GM23338 (cell line): ENCODE measurements at regions not wholly inside any gene's neighbourhood (a gene's known extent, or its start where the extent isn't known, plus 50 kb on each side); places are given as distances from the start of the nearest gene placed in this dataset.

Experiments used
- ATAC-seq: fragments of 200-7000 bp; cut with Tn5 transposase; 3 replicates; pipeline ENCODE4 v1.9.1; 2020
- DNase-seq: peaks from one replicate; pipeline ENCODE4 v3.0.0-alpha.2; 2015; ENCODE audit warnings: low spot score
- H2AFZ ChIP-seq: fragments of 200-600 bp; sonication (generic); 2 replicates; pipeline ENCODE4 v1.8.0; 2016; ENCODE audit warnings: antibody characterized with exemption, mild to moderate bottlenecking, moderate library complexity
- H3F3A ChIP-seq: fragments of 200-600 bp; sonication (generic); replicated peaks from 2 replicates; pipeline ENCODE4 v1.8.0; 2017; ENCODE audit warnings: antibody characterized with exemption, mixed run types, low read depth
- H3K27ac ChIP-seq: fragments of 200-600 bp; sonication (generic); 2 replicates; pipeline ENCODE4 v1.6.1; 2016; ENCODE audit warnings: low read depth
- H3K27me3 ChIP-seq: fragments of 200-600 bp; sonication (generic); 2 replicates; pipeline ENCODE4 v1.8.0; 2016; ENCODE audit warnings: mild to moderate bottlenecking, mixed run types, moderate library complexity; ENCODE audit not compliant: insufficient read depth
- H3K36me3 ChIP-seq: fragments of 200-600 bp; sonication (generic); 2 replicates; pipeline ENCODE4 v1.8.0; 2016; ENCODE audit warnings: mild to moderate bottlenecking; ENCODE audit not compliant: insufficient read depth
- H3K4me1 ChIP-seq: fragments of 200-600 bp; sonication (generic); 2 replicates; pipeline ENCODE4 v1.8.0; 2016; ENCODE audit warnings: mild to moderate bottlenecking, moderate library complexity; ENCODE audit not compliant: insufficient read depth
- H3K4me2 ChIP-seq: fragments of 200-600 bp; sonication (generic); 2 replicates; pipeline ENCODE4 v1.7.1; 2017; ENCODE audit warnings: mixed run types
- H3K4me3 ChIP-seq: fragments of 200-600 bp; sonication (generic); 2 replicates; pipeline ENCODE4 v1.6.1; 2016; ENCODE audit warnings: mixed run types
- H3K79me2 ChIP-seq: fragments of 200-600 bp; sonication (generic); replicated peaks from 2 replicates; pipeline ENCODE4 v1.8.0; 2017; ENCODE audit warnings: mild to moderate bottlenecking; ENCODE audit not compliant: insufficient read depth
- H3K9me2 ChIP-seq: fragments of 200-600 bp; sonication (generic); 2 replicates; pipeline ENCODE4 v1.8.0; 2017; ENCODE audit not compliant: insufficient read depth
- H4K20me1 ChIP-seq: fragments of 200-600 bp; sonication (generic); replicated peaks from 2 replicates; pipeline ENCODE4 v1.8.0; 2017; ENCODE audit warnings: mild to moderate bottlenecking; ENCODE audit not compliant: insufficient read depth
- H3K27ac Mint-ChIP-seq: 2 replicates; pipeline ENCODE4 v1.8.0; 2020; ENCODE audit warnings: inconsistent platforms, mild to moderate bottlenecking, moderate library complexity, mixed read lengths
- H3K27me3 Mint-ChIP-seq: 3 replicates; pipeline ENCODE4 v1.8.0; 2022; ENCODE audit warnings: low read depth, mild to moderate bottlenecking, moderate library complexity, mixed read lengths, inconsistent platforms; ENCODE audit not compliant: insufficient read depth, poor library complexity
- H3K36me3 Mint-ChIP-seq: 3 replicates; pipeline ENCODE4 v1.8.0; 2021; ENCODE audit warnings: low read depth, mild to moderate bottlenecking, inconsistent platforms, moderate library complexity, mixed read lengths
- H3K4me1 Mint-ChIP-seq: 3 replicates; pipeline ENCODE4 v1.8.0; 2020; ENCODE audit warnings: mild to moderate bottlenecking, inconsistent platforms, mixed read lengths
- H3K4me3 Mint-ChIP-seq: 3 replicates; pipeline ENCODE4 v1.8.0; 2021; ENCODE audit warnings: moderate library complexity, mild to moderate bottlenecking, inconsistent platforms, mixed read lengths
- H3K9me3 Mint-ChIP-seq: 3 replicates; pipeline ENCODE4 v1.8.0; 2020; ENCODE audit warnings: moderate library complexity, mild to moderate bottlenecking, inconsistent platforms, mixed read lengths
- NANOG ChIP-seq: IDR thresholded peaks from 2 replicates; pipeline ENCODE4 v1.6.1; 2016; ENCODE audit warnings: antibody characterized with exemption, borderline replicate concordance
- STAT1 ChIP-seq: IDR thresholded peaks from one replicate; pipeline ENCODE4 v1.6.1; 2016; ENCODE audit warnings: antibody characterized with exemption; ENCODE audit not compliant: unreplicated experiment
- ZNF331 ChIP-seq: fragments of 250-450 bp; sonication (Bioruptor Pico); IDR thresholded peaks from 2 replicates; pipeline ENCODE4 v1.5.0; 2020; ENCODE audit warnings: low read depth, mild to moderate bottlenecking, moderate library complexity
- TF ChIP-seq, protein P1 (sequence below): fragments of 250-450 bp; sonication (Bioruptor Pico); IDR thresholded peaks from 2 replicates; pipeline ENCODE4 v1.5.0; 2020; ENCODE audit warnings: mild to moderate bottlenecking, moderate library complexity
- TF ChIP-seq, protein P2 (sequence below), 2 experiments: fragments of 200-600 bp in 1 of 2; sonication (generic) in 1 of 2; conservative IDR thresholded peaks; 2 replicates each; pipeline versions ENCODE4 v1.5.1 to v1.6.1; 2016 to 2017; ENCODE audit warnings: antibody characterized with exemption in 2 of 2, low read depth in 2 of 2, mild to moderate bottlenecking in 2 of 2, moderate library complexity in 1 of 2

DNA sequence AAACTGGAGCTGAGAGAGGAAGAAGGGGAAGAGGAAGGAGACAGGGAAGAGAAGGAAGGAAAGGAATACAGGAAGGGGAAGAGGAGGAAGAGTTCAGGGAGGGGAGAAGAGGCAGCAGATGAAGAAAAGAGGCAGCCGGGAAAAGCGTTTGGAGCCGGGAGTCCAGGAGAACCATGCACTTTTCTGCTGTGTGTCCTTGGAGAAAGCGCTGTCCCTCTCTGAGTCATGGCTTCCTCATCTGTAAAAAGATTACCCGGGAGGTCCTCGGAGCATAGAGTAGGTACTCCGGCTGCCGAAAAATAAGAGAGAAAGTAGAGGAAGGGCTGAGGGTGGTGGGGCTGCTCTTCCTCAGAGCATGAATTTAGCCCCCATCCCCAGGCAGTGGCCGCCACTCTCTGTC lies 226.9 kb downstream of the MN1 start (continued):
- TF ChIP-seq, protein P1, sequence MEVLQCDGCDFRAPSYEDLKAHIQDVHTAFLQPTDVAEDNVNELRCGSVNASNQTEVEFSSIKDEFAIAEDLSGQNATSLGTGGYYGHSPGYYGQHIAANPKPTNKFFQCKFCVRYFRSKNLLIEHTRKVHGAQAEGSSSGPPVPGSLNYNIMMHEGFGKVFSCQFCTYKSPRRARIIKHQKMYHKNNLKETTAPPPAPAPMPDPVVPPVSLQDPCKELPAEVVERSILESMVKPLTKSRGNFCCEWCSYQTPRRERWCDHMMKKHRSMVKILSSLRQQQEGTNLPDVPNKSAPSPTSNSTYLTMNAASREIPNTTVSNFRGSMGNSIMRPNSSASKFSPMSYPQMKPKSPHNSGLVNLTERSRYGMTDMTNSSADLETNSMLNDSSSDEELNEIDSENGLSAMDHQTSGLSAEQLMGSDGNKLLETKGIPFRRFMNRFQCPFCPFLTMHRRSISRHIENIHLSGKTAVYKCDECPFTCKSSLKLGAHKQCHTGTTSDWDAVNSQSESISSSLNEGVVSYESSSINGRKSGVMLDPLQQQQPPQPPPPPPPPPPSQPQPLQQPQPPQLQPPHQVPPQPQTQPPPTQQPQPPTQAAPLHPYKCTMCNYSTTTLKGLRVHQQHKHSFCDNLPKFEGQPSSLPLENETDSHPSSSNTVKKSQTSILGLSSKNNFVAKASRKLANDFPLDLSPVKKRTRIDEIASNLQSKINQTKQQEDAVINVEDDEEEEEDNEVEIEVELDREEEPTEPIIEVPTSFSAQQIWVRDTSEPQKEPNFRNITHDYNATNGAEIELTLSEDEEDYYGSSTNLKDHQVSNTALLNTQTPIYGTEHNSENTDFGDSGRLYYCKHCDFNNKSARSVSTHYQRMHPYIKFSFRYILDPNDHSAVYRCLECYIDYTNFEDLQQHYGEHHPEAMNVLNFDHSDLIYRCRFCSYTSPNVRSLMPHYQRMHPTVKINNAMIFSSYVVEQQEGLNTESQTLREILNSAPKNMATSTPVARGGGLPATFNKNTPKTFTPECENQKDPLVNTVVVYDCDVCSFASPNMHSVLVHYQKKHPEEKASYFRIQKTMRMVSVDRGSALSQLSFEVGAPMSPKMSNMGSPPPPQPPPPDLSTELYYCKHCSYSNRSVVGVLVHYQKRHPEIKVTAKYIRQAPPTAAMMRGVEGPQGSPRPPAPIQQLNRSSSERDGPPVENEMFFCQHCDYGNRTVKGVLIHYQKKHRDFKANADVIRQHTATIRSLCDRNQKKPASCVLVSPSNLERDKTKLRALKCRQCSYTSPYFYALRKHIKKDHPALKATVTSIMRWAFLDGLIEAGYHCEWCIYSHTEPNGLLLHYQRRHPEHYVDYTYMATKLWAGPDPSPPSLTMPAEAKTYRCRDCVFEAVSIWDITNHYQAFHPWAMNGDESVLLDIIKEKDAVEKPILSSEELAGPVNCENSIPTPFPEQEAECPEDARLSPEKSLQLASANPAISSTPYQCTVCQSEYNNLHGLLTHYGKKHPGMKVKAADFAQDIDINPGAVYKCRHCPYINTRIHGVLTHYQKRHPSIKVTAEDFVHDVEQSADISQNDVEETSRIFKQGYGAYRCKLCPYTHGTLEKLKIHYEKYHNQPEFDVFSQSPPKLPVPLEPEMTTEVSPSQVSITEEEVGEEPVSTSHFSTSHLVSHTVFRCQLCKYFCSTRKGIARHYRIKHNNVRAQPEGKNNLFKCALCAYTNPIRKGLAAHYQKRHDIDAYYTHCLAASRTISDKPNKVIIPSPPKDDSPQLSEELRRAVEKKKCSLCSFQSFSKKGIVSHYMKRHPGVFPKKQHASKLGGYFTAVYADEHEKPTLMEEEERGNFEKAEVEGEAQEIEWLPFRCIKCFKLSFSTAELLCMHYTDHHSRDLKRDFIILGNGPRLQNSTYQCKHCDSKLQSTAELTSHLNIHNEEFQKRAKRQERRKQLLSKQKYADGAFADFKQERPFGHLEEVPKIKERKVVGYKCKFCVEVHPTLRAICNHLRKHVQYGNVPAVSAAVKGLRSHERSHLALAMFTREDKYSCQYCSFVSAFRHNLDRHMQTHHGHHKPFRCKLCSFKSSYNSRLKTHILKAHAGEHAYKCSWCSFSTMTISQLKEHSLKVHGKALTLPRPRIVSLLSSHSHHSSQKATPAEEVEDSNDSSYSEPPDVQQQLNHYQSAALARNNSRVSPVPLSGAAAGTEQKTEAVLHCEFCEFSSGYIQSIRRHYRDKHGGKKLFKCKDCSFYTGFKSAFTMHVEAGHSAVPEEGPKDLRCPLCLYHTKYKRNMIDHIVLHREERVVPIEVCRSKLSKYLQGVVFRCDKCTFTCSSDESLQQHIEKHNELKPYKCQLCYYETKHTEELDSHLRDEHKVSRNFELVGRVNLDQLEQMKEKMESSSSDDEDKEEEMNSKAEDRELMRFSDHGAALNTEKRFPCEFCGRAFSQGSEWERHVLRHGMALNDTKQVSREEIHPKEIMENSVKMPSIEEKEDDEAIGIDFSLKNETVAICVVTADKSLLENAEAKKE (CRISPR knock-in tag), result no peak
- TF ChIP-seq STAT1, result no peak
- no peak for TF ChIP-seq ZNF331 (CRISPR knock-in tag)

DNA sequence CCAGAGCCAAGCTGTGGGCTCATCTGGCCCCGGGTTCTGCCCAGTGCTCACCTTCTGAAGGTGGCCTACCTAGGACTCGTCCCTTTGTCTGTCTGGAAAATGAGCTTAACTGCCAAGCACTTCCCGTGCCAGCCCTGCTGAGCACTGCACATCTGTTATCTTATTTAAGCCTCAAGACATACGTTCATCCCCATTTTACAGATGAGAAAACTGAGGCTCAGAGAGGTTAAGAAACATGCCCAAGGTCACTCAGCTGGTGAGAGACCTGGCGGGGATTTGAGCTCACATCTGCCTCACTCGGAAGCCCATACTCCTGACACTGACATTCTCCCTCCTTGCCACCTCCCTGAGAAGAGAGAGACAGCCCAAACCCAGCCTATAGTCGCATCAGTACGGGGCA lies 226.2 kb downstream of the MN1 start:
- no peak for TF ChIP-seq NANOG
- TF ChIP-seq, protein P2, sequence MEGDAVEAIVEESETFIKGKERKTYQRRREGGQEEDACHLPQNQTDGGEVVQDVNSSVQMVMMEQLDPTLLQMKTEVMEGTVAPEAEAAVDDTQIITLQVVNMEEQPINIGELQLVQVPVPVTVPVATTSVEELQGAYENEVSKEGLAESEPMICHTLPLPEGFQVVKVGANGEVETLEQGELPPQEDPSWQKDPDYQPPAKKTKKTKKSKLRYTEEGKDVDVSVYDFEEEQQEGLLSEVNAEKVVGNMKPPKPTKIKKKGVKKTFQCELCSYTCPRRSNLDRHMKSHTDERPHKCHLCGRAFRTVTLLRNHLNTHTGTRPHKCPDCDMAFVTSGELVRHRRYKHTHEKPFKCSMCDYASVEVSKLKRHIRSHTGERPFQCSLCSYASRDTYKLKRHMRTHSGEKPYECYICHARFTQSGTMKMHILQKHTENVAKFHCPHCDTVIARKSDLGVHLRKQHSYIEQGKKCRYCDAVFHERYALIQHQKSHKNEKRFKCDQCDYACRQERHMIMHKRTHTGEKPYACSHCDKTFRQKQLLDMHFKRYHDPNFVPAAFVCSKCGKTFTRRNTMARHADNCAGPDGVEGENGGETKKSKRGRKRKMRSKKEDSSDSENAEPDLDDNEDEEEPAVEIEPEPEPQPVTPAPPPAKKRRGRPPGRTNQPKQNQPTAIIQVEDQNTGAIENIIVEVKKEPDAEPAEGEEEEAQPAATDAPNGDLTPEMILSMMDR (conservative IDR thresholded peaks at IDR 0.05; ENCODE audit: low read depth in 2 of 2), result no peak
- H3K27ac ChIP-seq, result no peak overlapping the region
- ATAC-seq (no peak), DNase-seq (no peak)
- Mint-ChIP-seq H3K4me3 (no peak overlapping the region), H3K9me3 (no peaks in the 10 kb centered on the region; the same call in 2 of the 3 replicates), H3K4me1 (peaks cover 36% of the 10 kb centered on the region), H3K36me3 (no peaks in the 10 kb centered on the region), H3K27ac (no peak overlapping the region), H3K27me3 (peaks cover 25% of the 10 kb centered on the region)
- H2AFZ ChIP-seq, result no peak overlapping the region
- H3K4me2 ChIP-seq, result no peak overlapping the region
- 0 out of 2 replicates have a peak, but pooled peaks cover 3% of the 10 kb centered on the region for H4K20me1 ChIP-seq
- H3K4me1 ChIP-seq, result peaks cover 15% of the 10 kb centered on the region; the same call in 1 of the 2 replicates
- 0 out of 2 replicates have a peak, but pooled peaks cover 2% of the 10 kb centered on the region for H3F3A ChIP-seq
- H3K9me2 ChIP-seq, result no peaks in the 10 kb centered on the region
- H3K36me3 ChIP-seq, result no peaks in the 10 kb centered on the region
- H3K27me3 ChIP-seq, result no peaks in the 10 kb centered on the region
- H3K4me3 ChIP-seq, result no peak overlapping the region
- H3K79me2 ChIP-seq, result no peaks in the 10 kb centered on the region
